Endothelial cell of umbilical vein (primary cell): ENCODE measurements at regions not wholly inside any gene's neighbourhood (a gene's known extent, or its start where the extent isn't known, plus 50 kb on each side); places are given as distances from the start of the nearest gene placed in this dataset.
A peak's percentile ranks its signal among the peaks of the same experiment; 100 is the strongest.

ENCODE experiments used
- BruUV-seq: library from RNA; stranded (reverse); fragments of 400-500 nt; replicated peaks from 2 replicates; lab custom pipeline; 2021; lab: Mats Ljungman, UMichigan
- CTCF ChIA-PET: fragments of 300-600, 350-600 bp; sonication (Branson Sonifier 250); formaldehyde crosslinking; loops from one replicate; lab custom pipeline; 2021; ENCODE audit warnings: antibody characterized with exemption, inconsistent platforms; lab: Charles Lee
- POLR2A ChIA-PET: fragments of 300-600, 350-600 bp; sonication (Branson Sonifier 250); formaldehyde crosslinking; loops from one replicate; lab custom pipeline; 2021; ENCODE audit warnings: antibody characterized with exemption, inconsistent platforms; lab: Charles Lee
- DNase-seq: peaks from one replicate; pipeline ENCODE4 v3.0.0-alpha.2; 2011; ENCODE audit warnings: low read depth, low spot score
- FAIRE-seq: peaks from 2 replicates; lab custom pipeline; 2011; peaks lifted over from hg19 to GRCh38; lab: Jason Lieb, UNC
- H2AFZ ChIP-seq: 2 replicates; pipeline ENCODE4 v1.6.0; 2012; ENCODE audit warnings: low read depth, low read length, control low read depth, inconsistent platforms
- H3K27ac ChIP-seq: 2 replicates; pipeline ENCODE4 v1.5.1; 2011; ENCODE audit warnings: low read depth, mild to moderate bottlenecking, control low read depth, low read length, moderate library complexity; ENCODE audit not compliant: insufficient read depth
- H3K27me3 ChIP-seq, 2 experiments: 2 replicates each; pipeline versions ENCODE4 v1.6.0 to v1.6.1; 2011; ENCODE audit warnings: low read length in 2 of 2, mixed read lengths in 1 of 2; ENCODE audit not compliant: control insufficient read depth in 2 of 2, insufficient read depth in 2 of 2
- H3K36me3 ChIP-seq, 2 experiments: 2 replicates in 1 of 2; 3 replicates in 1 of 2; pipeline ENCODE4 v1.5.1; 2011; ENCODE audit warnings: low read length in 2 of 2, mild to moderate bottlenecking in 1 of 2, moderate library complexity in 1 of 2; ENCODE audit not compliant: control insufficient read depth in 2 of 2, insufficient read depth in 2 of 2; ENCODE audit errors: extremely low read depth in 1 of 2
- H3K4me1 ChIP-seq: 3 replicates; pipeline ENCODE4 v1.5.1; 2011; ENCODE audit warnings: mild to moderate bottlenecking, low read length; ENCODE audit not compliant: control insufficient read depth, insufficient read depth; ENCODE audit errors: extremely low read depth
- H3K4me2 ChIP-seq: 2 replicates; pipeline ENCODE4 v1.6.1; 2011; ENCODE audit warnings: low read length, control low read depth, mixed read lengths; ENCODE audit not compliant: insufficient read depth
- H3K4me3 ChIP-seq, 3 experiments: fragments of 200-600 bp in 1 of 3; sonication (generic), shearing (Covaris generic) in 1 of 3; replicated peaks in 1 of 3; 2 replicates each; pipeline ENCODE4 v1.5.1; 2011 to 2016; ENCODE audit warnings: control low read depth in 3 of 3, low read length in 3 of 3, mild to moderate bottlenecking in 2 of 3, inconsistent platforms in 1 of 3, low read depth in 1 of 3, moderate library complexity in 1 of 3; ENCODE audit not compliant: insufficient read depth in 1 of 3
- H3K79me2 ChIP-seq: 2 replicates; pipeline ENCODE4 v1.6.0; 2012; ENCODE audit warnings: low read length, inconsistent platforms; ENCODE audit not compliant: control insufficient read depth, insufficient read depth
- H3K9ac ChIP-seq: replicated peaks from 2 replicates; pipeline ENCODE3; 2011; ENCODE audit warnings: low read length, control low read depth; ENCODE audit not compliant: insufficient read depth; ENCODE audit errors: extremely low read depth
- H3K9me1 ChIP-seq: replicated peaks from 3 replicates; pipeline ENCODE4 v1.6.0; 2011; ENCODE audit warnings: mild to moderate bottlenecking, low read length; ENCODE audit not compliant: control insufficient read depth, insufficient read depth; ENCODE audit errors: extremely low read depth
- H3K9me3 ChIP-seq: replicated peaks from 2 replicates; pipeline ENCODE4 v1.5.1; 2012; ENCODE audit warnings: low read length, inconsistent platforms; ENCODE audit not compliant: control insufficient read depth, insufficient read depth
- H4K20me1 ChIP-seq: replicated peaks from 2 replicates; pipeline ENCODE3; 2011; ENCODE audit warnings: mild to moderate bottlenecking, low read length; ENCODE audit not compliant: control insufficient read depth, insufficient read depth; ENCODE audit errors: extremely low read depth
- CTCF ChIP-seq, 2 donors: IDR thresholded peaks; 1 replicate in 1 of 2; 2 replicates in 1 of 2; pipeline ENCODE4 v1.5.1; 2011; ENCODE audit warnings: low read length in 2 of 2, mild to moderate bottlenecking in 2 of 2, moderate library complexity in 2 of 2, control low read depth in 1 of 2, inconsistent platforms in 1 of 2, low read depth in 1 of 2; ENCODE audit not compliant: insufficient read depth in 1 of 2; ENCODE audit errors: extremely low read depth in 1 of 2
- EZH2 ChIP-seq: IDR thresholded peaks from 2 replicates; pipeline ENCODE4 v1.6.1; 2012; ENCODE audit warnings: borderline replicate concordance, low read depth, mild to moderate bottlenecking, moderate library complexity, low read length, inconsistent platforms; ENCODE audit not compliant: severe bottlenecking
- FOS ChIP-seq: IDR thresholded peaks from 2 replicates; pipeline ENCODE4 v1.6.1; 2011; ENCODE audit warnings: mild to moderate bottlenecking, low read length, moderate library complexity, borderline replicate concordance; ENCODE audit not compliant: insufficient read depth
- GATA2 ChIP-seq: IDR thresholded peaks from 2 replicates; pipeline ENCODE4 v1.7.0; 2011; ENCODE audit warnings: low read depth, mild to moderate bottlenecking, moderate library complexity, mixed read lengths, low read length; ENCODE audit not compliant: insufficient read length, insufficient read depth
- JUN ChIP-seq: IDR thresholded peaks from 2 replicates; pipeline ENCODE4 v1.6.1; 2011; ENCODE audit warnings: borderline replicate concordance, low read depth; ENCODE audit not compliant: insufficient read length, insufficient read depth
- MAX ChIP-seq: IDR thresholded peaks from 2 replicates; pipeline ENCODE4 v1.6.1; 2011; ENCODE audit not compliant: insufficient read depth, insufficient read length
- MYC ChIP-seq: IDR thresholded peaks from one replicate; pipeline ENCODE4 v1.6.1; 2011; ENCODE audit warnings: mild to moderate bottlenecking, low read depth, low read length
- POLR2A ChIP-seq: IDR thresholded peaks from 2 replicates; pipeline ENCODE4 v1.6.1; 2012; ENCODE audit warnings: low read depth, mild to moderate bottlenecking, control low read depth, low read length
- POLR2AphosphoS5 ChIP-seq: IDR thresholded peaks from 2 replicates; pipeline ENCODE4 v1.6.1; 2012; ENCODE audit warnings: low read depth, mild to moderate bottlenecking, control low read depth, low read length, moderate library complexity; ENCODE audit not compliant: insufficient read depth
- dilution Hi-C: fragments of 300-500 bp; cut with MboI; formaldehyde crosslinking; loops from one replicate; pipeline ENCODE4 v1.15.0; 2019; ENCODE audit warnings: low sequenced_read_pairs; ENCODE audit not compliant: extremely low pct_ligation_motif_present
- intact Hi-C: fragments of 100-400 bp; cut with micrococcal nuclease; formaldehyde crosslinking; loops from one replicate; pipeline ENCODE4 v1.10.0; 2022

GRCh38 chr4:71945791-71946190 is 86.0 kb upstream of the NPFFR2 start:
- Histone ChIP-seq H3K27ac (peak overlapping the region; percentile 52), H4K20me1 (no peaks in the 10 kb centered on the region), H3K27me3 (no peaks in the 10 kb centered on the region), H3K9me1 (no peaks in the 10 kb centered on the region), H3K4me2 (no peak overlapping the region), H2AFZ (peak overlapping the region; percentile 45), H3K36me3 (no peaks in the 10 kb centered on the region), H3K79me2 (no peaks in the 10 kb centered on the region), H3K4me1 (peaks cover 16% of the 10 kb centered on the region), H3K4me3 (no peak overlapping the region), H3K9ac (no peak overlapping the region), H3K9me3 (no peaks in the 10 kb centered on the region)
- no peak for DNase-seq
- POLR2A ChIA-PET: no interaction called here
- CTCF ChIA-PET: no interaction called here
- TF ChIP-seq FOS (no peak), GATA2 (no peak), POLR2A (no peak), CTCF (IDR thresholded peaks at IDR 0.05; ENCODE audit: extremely low read depth in 1 of 2, insufficient read depth in 1 of 2, low read depth in 1 of 2, low read length in 2 of 2) (no peak), MYC (no peak), MAX (no peak), POLR2AphosphoS5 (no peak), JUN (no peak), EZH2 (no peak)
- intact Hi-C loops: loop anchor here (1.0 to 2.0 kb wide), 2 partner anchors 33 to 61 kb away; no protein-coding TSS in a partner anchor
- no peak for FAIRE-seq
- no TSS peak for BruUV-seq
- dilution Hi-C loops: no loop called here
